GM21737 (cell line): ENCODE measurements at regions not wholly inside any gene's neighbourhood (a gene's known extent, or its start where the extent isn't known, plus 50 kb on each side); places are given as distances from the start of the nearest gene placed in this dataset.

Experiments
- ATAC-seq: cut with Tn5 transposase; IDR thresholded peaks from one replicate; pipeline ENCODE4 v1.9.1; 2021; ENCODE audit warnings: mild to moderate bottlenecking, moderate library complexity; ENCODE audit not compliant: unreplicated experiment

DNA sequence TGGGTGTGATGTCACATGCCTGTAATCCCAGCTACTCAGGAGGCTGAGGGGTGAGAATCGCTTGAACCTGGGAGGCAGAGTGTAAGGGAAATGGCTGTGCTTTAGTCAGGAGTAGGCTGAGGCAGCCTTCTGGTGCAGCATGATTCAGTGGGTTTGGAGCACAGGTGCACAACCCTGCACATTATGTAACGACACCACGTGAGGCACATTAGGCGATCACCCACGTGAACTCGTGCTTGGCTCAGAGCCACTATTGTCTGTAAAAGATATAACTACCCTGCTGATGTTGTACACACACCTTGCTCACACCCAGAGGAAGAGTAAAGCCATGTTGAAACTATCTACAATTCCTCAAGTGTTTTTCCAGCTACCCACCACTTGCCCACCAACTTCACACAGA lies 54.8 kb upstream of the ZC3H15 start:
- no peak for ATAC-seq

DNA sequence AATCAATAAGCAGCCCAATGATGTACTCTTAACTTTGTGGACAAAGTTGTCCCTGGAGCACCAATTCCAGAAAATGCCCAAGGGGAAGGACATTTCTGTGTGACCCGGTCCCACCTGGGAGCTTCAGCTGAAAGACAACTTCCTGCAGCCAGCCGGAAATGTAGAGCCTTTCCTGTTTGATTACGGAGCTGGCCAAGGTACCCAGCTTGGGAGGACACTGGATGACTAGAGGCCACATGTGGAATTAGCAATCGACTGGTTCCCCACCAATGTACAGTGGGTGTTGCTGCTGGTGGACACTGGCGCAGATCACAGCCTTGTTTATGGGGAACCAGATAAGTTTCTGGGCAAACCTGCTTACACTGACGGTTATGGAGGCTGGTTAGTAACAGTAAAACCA lies 53.0 kb upstream of the ZC3H15 start:
- no peak for ATAC-seq

DNA sequence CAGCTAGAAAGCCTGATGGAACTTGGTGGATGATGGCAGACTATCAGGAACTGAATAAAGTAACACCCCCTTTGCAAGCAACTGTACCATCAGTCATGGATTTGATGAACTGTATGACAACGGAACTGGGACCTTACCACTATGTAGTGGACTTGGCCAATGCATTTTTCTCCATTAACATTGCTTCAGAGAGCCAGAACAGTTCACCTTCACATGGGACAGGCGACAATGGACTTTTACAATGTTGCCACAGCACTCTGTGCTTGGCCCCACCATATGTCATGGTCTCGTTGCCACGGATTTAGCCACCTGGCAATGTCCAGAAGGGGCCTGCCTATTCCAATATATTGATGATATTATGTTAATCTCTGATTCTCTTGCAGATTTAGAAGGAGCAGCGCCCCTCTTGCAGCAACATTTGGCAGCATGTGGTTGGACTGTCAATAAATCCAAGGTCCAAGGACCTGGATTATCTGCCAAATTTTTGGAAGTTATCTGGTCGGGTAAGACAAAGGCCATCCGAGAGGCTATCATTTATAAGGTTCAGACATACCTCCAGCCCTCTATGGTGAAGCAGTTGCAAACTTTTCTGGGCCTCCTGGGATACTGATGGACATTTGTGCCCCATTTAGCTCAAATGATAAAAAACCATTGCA lies 52.2 kb upstream of the ZC3H15 start:
- ATAC-seq = no peak
